Gastroesophageal sphincter (tissue), 3 donors: ENCODE measurements at regions not wholly inside any gene's neighbourhood (a gene's known extent, or its start where the extent isn't known, plus 50 kb on each side); places are given as distances from the start of the nearest gene placed in this dataset.

ENCODE experiments used
- EP300 ChIP-seq: sonication (generic); formaldehyde crosslinking; IDR thresholded peaks from one replicate; pipeline ENCODE4 v1.6.1; 2017; ENCODE audit warnings: antibody characterized with exemption, mild to moderate bottlenecking
- POLR2A ChIP-seq, 2 donors: fragments of 450-650 bp; IDR thresholded peaks; one replicate each; pipeline ENCODE4 v1.6.1; 2017; ENCODE audit warnings: antibody characterized with exemption in 2 of 2, mild to moderate bottlenecking in 2 of 2, moderate library complexity in 1 of 2
- TF ChIP-seq, protein P1 (sequence below), 4 experiments: fragments of 200-600 bp in 2 of 4; fragments of 450-650 bp in 2 of 4; sonication (generic) in 1 of 4; IDR thresholded peaks; one replicate each; pipeline ENCODE4 v1.5.1; 2017 to 2019; ENCODE audit warnings: antibody characterized with exemption in 4 of 4, mild to moderate bottlenecking in 2 of 4, moderate library complexity in 2 of 4

DNA sequence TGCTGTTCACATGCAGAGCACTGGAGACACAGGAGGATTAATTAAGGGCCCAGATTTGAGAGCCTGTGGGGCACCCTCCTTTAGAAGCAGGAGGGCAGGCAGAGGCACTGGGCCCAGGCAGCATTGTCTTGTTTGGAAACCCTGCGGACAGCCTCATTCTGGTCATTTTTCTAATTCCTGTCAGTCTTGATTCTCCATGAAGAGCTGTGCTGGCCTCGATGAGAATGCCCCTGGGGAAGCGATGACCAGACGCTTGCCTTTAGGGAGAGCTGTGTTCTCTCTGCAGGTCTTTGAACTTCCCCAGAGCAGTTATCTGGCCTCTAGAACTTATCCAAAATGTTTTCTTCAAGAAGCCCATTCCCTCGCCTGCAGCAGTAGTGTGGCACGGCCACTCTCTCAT lies 117.8 kb upstream of the PTCH1 start:
- TF ChIP-seq, protein P1, sequence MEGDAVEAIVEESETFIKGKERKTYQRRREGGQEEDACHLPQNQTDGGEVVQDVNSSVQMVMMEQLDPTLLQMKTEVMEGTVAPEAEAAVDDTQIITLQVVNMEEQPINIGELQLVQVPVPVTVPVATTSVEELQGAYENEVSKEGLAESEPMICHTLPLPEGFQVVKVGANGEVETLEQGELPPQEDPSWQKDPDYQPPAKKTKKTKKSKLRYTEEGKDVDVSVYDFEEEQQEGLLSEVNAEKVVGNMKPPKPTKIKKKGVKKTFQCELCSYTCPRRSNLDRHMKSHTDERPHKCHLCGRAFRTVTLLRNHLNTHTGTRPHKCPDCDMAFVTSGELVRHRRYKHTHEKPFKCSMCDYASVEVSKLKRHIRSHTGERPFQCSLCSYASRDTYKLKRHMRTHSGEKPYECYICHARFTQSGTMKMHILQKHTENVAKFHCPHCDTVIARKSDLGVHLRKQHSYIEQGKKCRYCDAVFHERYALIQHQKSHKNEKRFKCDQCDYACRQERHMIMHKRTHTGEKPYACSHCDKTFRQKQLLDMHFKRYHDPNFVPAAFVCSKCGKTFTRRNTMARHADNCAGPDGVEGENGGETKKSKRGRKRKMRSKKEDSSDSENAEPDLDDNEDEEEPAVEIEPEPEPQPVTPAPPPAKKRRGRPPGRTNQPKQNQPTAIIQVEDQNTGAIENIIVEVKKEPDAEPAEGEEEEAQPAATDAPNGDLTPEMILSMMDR (IDR thresholded peaks at IDR 0.05) = no peak
- no peak for TF ChIP-seq EP300
- no peak for TF ChIP-seq POLR2A (IDR thresholded peaks at IDR 0.05)
